ENCODE measurements at regions not wholly inside any gene's neighbourhood (a gene's known extent, or its start where the extent isn't known, plus 50 kb on each side); places are given as distances from the start of the nearest gene placed in this dataset.

DNA sequence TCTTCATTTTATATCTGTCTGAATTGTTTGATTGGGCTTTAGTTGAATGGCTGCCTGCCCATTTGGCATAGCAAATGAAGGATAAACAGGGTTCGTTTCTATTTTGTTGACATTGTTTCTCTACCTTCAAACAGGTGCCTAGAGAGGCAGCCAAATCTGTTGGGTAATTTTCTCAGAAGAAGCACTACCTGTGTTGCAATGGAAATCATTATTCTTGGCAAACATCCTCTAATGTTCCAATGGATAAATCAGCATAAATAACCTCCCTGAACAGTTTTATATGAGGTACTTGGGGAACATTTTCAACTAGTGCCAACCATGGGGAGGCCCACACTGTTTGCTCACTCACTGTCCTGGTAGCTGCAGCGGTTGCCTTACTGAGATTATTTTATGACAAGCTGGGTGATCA is 64.4 kb upstream of the PLPP4 start:
- ATAC-seq: no peak
- no peak overlapping the region for H3K27ac ChIP-seq (ENCODE audit: low read length)
- CTCF ChIA-PET: no interaction called here
- BruUV-seq (replicated peaks): no TSS peak
- H3K4me3 ChIP-seq (ENCODE audit: low read depth in 2 of 2, low read length in 2 of 2): no peak overlapping the region
- H3K36me3 ChIP-seq (ENCODE audit: control insufficient read depth, insufficient read depth, low read length): no peaks in the 10 kb centered on the region
- H3K4me1 ChIP-seq (ENCODE audit: control insufficient read depth, insufficient read depth, low read length): no peaks in the 10 kb centered on the region
- H3K27me3 ChIP-seq (ENCODE audit: control insufficient read depth, insufficient read depth, low read length): no peaks in the 10 kb centered on the region
- POLR2A ChIA-PET: no interaction called here
- intact Hi-C loops (cut with micrococcal nuclease; ENCODE audit: unreplicated experiment): no loop called here
- TF ChIP-seq, protein P1, sequence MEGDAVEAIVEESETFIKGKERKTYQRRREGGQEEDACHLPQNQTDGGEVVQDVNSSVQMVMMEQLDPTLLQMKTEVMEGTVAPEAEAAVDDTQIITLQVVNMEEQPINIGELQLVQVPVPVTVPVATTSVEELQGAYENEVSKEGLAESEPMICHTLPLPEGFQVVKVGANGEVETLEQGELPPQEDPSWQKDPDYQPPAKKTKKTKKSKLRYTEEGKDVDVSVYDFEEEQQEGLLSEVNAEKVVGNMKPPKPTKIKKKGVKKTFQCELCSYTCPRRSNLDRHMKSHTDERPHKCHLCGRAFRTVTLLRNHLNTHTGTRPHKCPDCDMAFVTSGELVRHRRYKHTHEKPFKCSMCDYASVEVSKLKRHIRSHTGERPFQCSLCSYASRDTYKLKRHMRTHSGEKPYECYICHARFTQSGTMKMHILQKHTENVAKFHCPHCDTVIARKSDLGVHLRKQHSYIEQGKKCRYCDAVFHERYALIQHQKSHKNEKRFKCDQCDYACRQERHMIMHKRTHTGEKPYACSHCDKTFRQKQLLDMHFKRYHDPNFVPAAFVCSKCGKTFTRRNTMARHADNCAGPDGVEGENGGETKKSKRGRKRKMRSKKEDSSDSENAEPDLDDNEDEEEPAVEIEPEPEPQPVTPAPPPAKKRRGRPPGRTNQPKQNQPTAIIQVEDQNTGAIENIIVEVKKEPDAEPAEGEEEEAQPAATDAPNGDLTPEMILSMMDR (IDR thresholded peaks at IDR 0.05): no peak
- TF ChIP-seq TCF7L2 (IDR thresholded peaks at IDR 0.05; ENCODE audit: low read depth, low read length) (no peak), SIN3A (IDR thresholded peaks at IDR 0.05; ENCODE audit: borderline replicate concordance, insufficient read depth, low read depth, low read length) (no peak), POLR2AphosphoS5 (IDR thresholded peaks at IDR 0.05; ENCODE audit: low read depth, low read length) (no peak)
- TF ChIP-seq, protein P2, sequence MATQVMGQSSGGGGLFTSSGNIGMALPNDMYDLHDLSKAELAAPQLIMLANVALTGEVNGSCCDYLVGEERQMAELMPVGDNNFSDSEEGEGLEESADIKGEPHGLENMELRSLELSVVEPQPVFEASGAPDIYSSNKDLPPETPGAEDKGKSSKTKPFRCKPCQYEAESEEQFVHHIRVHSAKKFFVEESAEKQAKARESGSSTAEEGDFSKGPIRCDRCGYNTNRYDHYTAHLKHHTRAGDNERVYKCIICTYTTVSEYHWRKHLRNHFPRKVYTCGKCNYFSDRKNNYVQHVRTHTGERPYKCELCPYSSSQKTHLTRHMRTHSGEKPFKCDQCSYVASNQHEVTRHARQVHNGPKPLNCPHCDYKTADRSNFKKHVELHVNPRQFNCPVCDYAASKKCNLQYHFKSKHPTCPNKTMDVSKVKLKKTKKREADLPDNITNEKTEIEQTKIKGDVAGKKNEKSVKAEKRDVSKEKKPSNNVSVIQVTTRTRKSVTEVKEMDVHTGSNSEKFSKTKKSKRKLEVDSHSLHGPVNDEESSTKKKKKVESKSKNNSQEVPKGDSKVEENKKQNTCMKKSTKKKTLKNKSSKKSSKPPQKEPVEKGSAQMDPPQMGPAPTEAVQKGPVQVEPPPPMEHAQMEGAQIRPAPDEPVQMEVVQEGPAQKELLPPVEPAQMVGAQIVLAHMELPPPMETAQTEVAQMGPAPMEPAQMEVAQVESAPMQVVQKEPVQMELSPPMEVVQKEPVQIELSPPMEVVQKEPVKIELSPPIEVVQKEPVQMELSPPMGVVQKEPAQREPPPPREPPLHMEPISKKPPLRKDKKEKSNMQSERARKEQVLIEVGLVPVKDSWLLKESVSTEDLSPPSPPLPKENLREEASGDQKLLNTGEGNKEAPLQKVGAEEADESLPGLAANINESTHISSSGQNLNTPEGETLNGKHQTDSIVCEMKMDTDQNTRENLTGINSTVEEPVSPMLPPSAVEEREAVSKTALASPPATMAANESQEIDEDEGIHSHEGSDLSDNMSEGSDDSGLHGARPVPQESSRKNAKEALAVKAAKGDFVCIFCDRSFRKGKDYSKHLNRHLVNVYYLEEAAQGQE (IDR thresholded peaks at IDR 0.05; ENCODE audit: insufficient read depth in 1 of 2, low read depth in 2 of 2, low read length in 1 of 2): no peak
- in situ Hi-C loops (cut with HindIII; ENCODE audit: low pct_unique_long_range_greater_than_20kb, low sequenced_read_pairs): no loop called here
- no peaks in the 10 kb centered on the region for H3K9me3 ChIP-seq (ENCODE audit: control insufficient read depth, insufficient read depth, low read depth, low read length)
- DNase-seq (ENCODE audit: low read depth, low spot score): no peak

DNA sequence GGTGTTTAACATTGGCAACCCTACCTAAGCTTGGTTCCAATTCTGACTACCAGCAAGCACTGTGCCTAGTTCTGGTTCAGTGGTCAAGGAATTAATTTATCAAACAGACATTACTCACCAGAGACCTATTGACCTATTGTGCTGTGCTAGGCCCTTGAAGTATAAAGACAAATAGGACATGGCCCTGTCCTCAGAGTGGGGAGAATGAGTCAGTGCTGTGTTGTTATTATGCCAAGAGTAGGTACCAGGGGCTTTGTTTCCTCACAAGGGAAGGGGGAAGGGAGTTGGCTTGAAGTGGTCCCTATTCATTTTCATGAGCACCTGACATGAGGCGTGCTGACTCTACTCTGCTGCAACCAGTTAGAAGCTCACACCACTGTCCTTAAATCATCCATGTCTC is 62.6 kb upstream of the PLPP4 start:
- H3K4me3 ChIP-seq (ENCODE audit: low read depth in 2 of 2, low read length in 2 of 2): no peak overlapping the region
- DNase-seq (ENCODE audit: low read depth, low spot score): no peak
- ChIA-PET CTCF (no interaction called here), POLR2A (no interaction called here)
- intact Hi-C loops (cut with micrococcal nuclease; ENCODE audit: unreplicated experiment) (no loop called here), in situ Hi-C loops (cut with HindIII; ENCODE audit: low pct_unique_long_range_greater_than_20kb, low sequenced_read_pairs) (no loop called here)
- H3K9me3 ChIP-seq (ENCODE audit: control insufficient read depth, insufficient read depth, low read depth, low read length): no peaks in the 10 kb centered on the region
- H3K4me1 ChIP-seq (ENCODE audit: control insufficient read depth, insufficient read depth, low read length): no peaks in the 10 kb centered on the region
- H3K27ac ChIP-seq (ENCODE audit: low read length): no peak overlapping the region
- TF ChIP-seq, protein P1 (IDR thresholded peaks at IDR 0.05): no peak
- TF ChIP-seq, protein P2 (IDR thresholded peaks at IDR 0.05; ENCODE audit: insufficient read depth in 1 of 2, low read depth in 2 of 2, low read length in 1 of 2): no peak
- TF ChIP-seq SIN3A (IDR thresholded peaks at IDR 0.05; ENCODE audit: borderline replicate concordance, insufficient read depth, low read depth, low read length) (no peak), TCF7L2 (IDR thresholded peaks at IDR 0.05; ENCODE audit: low read depth, low read length) (no peak), POLR2AphosphoS5 (IDR thresholded peaks at IDR 0.05; ENCODE audit: low read depth, low read length) (no peak)
- no TSS peak for BruUV-seq (replicated peaks)
- H3K27me3 ChIP-seq (ENCODE audit: control insufficient read depth, insufficient read depth, low read length): no peaks in the 10 kb centered on the region
- ATAC-seq: no peak
- no peaks in the 10 kb centered on the region for H3K36me3 ChIP-seq (ENCODE audit: control insufficient read depth, insufficient read depth, low read length)
